ENCODE measurements at regions not wholly inside any gene's neighbourhood (a gene's known extent, or its start where the extent isn't known, plus 50 kb on each side); places are given as distances from the start of the nearest gene placed in this dataset.
"Not testable (repeated sequence)": the region's sequence is repeated elsewhere in the genome, so short reads cannot be mapped to it uniquely, and the experiment has no call there.

DNA sequence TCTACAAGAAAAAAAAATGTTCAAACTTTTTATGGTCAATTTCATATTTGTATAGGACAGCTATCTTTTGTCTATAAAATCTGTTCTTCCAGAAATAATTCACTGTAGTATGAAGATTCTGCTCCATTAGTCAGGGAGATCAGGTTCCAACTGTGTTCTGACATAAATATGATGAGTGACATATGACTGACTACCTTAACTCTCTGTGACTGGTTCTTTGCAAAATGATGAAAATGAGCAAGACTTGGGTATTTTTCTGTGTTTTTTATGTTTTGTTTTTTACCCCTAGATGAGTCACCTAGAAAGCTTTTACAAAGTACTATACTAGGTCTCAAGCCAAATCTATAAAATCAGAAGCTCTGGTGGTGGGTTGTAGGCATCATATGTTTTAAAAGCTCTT lies 229.6 kb downstream of the MMUT start:
- no peak overlapping the region for H3K4me3 ChIP-seq
- H3K9me3 ChIP-seq = no peaks in the 10 kb centered on the region
- H3K27me3 ChIP-seq = no peaks in the 10 kb centered on the region
- H3K4me1 ChIP-seq = no peaks in the 10 kb centered on the region
- no peak overlapping the region for H3K27ac ChIP-seq
- intact Hi-C loops (cut with DNase I) = no loop called here
- TF ChIP-seq, protein P1, sequence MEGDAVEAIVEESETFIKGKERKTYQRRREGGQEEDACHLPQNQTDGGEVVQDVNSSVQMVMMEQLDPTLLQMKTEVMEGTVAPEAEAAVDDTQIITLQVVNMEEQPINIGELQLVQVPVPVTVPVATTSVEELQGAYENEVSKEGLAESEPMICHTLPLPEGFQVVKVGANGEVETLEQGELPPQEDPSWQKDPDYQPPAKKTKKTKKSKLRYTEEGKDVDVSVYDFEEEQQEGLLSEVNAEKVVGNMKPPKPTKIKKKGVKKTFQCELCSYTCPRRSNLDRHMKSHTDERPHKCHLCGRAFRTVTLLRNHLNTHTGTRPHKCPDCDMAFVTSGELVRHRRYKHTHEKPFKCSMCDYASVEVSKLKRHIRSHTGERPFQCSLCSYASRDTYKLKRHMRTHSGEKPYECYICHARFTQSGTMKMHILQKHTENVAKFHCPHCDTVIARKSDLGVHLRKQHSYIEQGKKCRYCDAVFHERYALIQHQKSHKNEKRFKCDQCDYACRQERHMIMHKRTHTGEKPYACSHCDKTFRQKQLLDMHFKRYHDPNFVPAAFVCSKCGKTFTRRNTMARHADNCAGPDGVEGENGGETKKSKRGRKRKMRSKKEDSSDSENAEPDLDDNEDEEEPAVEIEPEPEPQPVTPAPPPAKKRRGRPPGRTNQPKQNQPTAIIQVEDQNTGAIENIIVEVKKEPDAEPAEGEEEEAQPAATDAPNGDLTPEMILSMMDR (IDR thresholded peaks at IDR 0.05) = no peak
- no peak for ATAC-seq
- DNase-seq = no peak
- H3K36me3 ChIP-seq = no peaks in the 10 kb centered on the region

DNA sequence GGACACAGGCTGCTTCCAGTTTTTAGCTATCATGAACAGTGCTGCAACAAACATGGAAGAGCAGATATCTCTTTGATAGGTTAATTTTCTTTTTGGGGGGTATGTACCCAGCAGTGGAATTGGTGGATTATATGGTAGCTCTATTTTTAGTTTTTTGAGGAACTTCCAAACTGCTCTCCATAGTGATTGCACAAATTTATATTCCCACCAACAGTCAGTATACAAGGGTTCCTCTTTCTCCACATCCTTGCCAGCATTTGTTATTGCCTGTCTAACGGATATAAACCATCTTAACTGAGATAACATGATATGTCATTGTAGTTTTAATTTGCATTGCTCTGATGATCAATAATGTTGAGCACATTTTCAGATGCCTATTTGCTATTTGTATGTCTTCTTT lies 237.6 kb downstream of the MMUT start:
- intact Hi-C loops (cut with DNase I) = no loop called here
- no peak overlapping the region for H3K4me3 ChIP-seq

DNA sequence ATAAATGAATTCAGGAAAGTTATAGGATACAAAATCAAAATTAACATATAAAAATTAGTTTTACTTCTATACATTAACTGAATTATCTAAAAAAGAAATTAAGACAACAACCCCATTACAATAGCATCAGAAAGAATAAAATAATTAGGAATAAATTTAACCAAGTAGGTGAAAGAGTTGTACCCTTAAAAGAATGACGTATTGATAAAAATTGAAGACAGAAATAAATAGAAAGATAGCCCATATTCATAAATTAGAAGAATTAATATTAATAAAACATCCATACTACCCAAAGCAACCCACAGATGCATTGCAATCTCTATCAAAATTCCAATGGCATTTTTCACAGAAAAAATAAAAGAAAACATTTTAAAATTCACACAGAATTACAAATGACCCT lies 242.8 kb downstream of the MMUT start:
- Histone ChIP-seq H3K36me3 (no peaks in the 10 kb centered on the region), H3K9me3 (peaks cover 8% of the 10 kb centered on the region), H3K27me3 (no peaks in the 10 kb centered on the region), H3K4me1 (no peaks in the 10 kb centered on the region), H3K4me3 (no peak overlapping the region), H3K27ac (no peak overlapping the region)
- ATAC-seq (no peak), DNase-seq (no peak)
- intact Hi-C loops (cut with DNase I) = no loop called here
- TF ChIP-seq, protein P1 (IDR thresholded peaks at IDR 0.05) = no peak

More for the DNA sequence above, 237.6 kb downstream of the MMUT start:
- H3K36me3 ChIP-seq = no peaks in the 10 kb centered on the region
- H3K27ac ChIP-seq = no peak overlapping the region
- no peaks in the 10 kb centered on the region for H3K9me3 ChIP-seq
- DNase-seq (no peak), ATAC-seq (no peak)
- no peaks in the 10 kb centered on the region for H3K4me1 ChIP-seq
- TF ChIP-seq, protein P1 (IDR thresholded peaks at IDR 0.05) = no peak
- no peaks in the 10 kb centered on the region for H3K27me3 ChIP-seq

DNA sequence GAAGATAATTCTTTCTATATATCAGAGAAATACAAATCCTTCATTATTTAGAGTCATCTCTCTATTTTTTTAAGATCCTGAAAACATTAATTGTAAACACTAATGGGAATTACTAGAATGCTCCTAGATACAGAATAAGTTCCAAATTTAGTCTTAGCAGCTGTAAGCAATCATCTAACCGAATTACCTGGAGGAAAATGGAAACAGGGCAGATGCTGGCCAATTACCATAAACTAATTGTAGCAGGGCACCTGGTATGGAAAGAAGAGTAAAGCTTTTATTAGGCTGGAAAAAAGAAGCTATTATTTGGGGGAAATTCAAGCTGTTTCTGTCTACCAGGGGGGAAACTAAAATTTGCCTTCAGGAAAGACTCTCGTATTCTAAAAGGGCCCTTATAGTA lies 257.5 kb downstream of the MMUT start:
- TF ChIP-seq, protein P1 (IDR thresholded peaks at IDR 0.05) = no peak
- H3K27ac ChIP-seq = no peak overlapping the region
- H3K36me3 ChIP-seq = no peaks in the 10 kb centered on the region
- H3K27me3 ChIP-seq = no peaks in the 10 kb centered on the region
- DNase-seq = no peak
- ATAC-seq = no peak
- intact Hi-C loops (cut with DNase I) = no loop called here
- no peaks in the 10 kb centered on the region for H3K4me1 ChIP-seq
- no peaks in the 10 kb centered on the region for H3K9me3 ChIP-seq
- H3K4me3 ChIP-seq = no peak overlapping the region

DNA sequence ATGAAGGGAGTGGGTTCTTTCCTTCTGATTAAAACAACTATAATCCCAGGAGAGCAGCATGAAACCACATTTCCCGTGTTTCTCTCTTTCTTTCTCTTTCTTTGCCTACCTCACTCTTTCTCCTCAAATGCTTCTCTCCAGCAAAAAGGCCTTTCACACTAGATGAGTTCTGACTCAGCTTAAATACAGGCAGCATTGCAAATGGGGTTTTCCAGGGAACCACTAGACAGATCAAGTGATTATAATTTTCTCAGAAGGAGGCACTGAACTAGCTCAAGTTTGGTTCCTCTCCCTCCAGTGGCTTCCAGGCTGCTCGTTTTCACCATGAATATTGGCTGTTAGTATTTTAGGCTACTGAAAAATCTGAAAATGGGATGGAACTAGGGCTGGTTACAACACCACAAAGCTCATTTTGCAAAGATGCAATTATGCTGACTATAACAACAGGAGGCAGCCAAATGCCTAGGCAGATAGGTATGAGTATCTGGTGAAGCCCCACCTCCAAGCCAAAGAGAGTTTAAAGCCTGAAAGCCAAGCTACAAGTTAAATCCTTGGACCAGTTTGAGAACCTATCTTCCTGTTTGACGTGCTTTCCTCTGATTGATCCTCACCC lies 260.0 kb downstream of the MMUT start:
- H3K27me3 ChIP-seq = no peaks in the 10 kb centered on the region
- no peak overlapping the region for H3K4me3 ChIP-seq
- TF ChIP-seq, protein P1 (IDR thresholded peaks at IDR 0.05) = no peak
- intact Hi-C loops (cut with DNase I) = no loop called here
- no peak overlapping the region for H3K27ac ChIP-seq
- H3K36me3 ChIP-seq = no peaks in the 10 kb centered on the region
- DNase-seq (no peak), ATAC-seq (no peak)
- H3K9me3 ChIP-seq = no peaks in the 10 kb centered on the region
- H3K4me1 ChIP-seq = no peaks in the 10 kb centered on the region

DNA sequence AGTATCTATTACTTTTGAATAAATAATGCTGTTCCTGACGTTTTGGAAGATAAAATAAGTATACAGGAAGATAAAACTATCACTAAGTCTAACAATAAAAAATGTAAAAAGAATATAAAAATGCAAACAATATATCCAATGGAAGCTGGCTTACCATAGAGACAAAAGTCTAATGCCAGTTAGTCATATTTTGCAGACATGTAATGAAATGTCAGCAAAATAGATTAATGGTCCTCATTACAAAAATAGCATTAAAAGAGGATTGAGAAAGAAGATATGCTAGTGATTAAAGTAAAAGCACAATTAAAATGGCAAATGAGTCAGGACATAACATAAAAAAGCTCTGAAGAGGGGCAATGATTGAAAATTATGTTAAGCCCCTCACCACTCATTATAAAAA lies 265.0 kb downstream of the MMUT start:
- TF ChIP-seq, protein P1 (IDR thresholded peaks at IDR 0.05) = no peak
- intact Hi-C loops (cut with DNase I) = no loop called here
- H3K4me3 ChIP-seq = no peak overlapping the region
- H3K36me3 ChIP-seq = no peaks in the 10 kb centered on the region
- ATAC-seq (no peak), DNase-seq (no peak)
- no peaks in the 10 kb centered on the region for H3K27me3 ChIP-seq
- H3K9me3 ChIP-seq = no peaks in the 10 kb centered on the region
- no peak overlapping the region for H3K27ac ChIP-seq
- H3K4me1 ChIP-seq = no peaks in the 10 kb centered on the region

DNA sequence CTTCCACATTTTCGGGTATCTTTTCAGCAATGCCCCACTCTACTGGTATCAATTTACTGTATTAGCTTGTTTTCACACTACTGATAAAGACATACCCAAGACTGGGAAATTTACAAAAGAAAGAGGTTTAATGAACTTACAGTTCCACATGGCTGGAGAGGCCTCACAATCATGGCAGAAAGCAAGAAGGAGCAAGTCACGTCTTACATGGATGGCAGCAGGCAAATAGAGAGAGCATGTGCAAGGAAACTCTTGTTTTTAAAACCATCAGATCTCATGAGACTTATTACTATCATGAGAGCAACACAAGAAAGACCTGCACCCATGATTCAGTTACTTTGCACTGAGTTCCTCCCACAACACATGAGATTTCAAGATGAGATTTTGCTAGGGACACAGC lies 300.7 kb downstream of the MMUT start:
- H3K27ac ChIP-seq; intact Hi-C loops (cut with DNase I); DNase-seq: not testable (repeated sequence)

More for the DNA sequence above, 300.7 kb downstream of the MMUT start:
- H3K27me3 ChIP-seq, H3K36me3 ChIP-seq, H3K9me3 ChIP-seq, H3K4me3 ChIP-seq, H3K4me1 ChIP-seq, ATAC-seq: not testable (repeated sequence)
